Heart left ventricle (tissue), 13 donors: ENCODE measurements at regions not wholly inside any gene's neighbourhood (a gene's known extent, or its start where the extent isn't known, plus 50 kb on each side); places are given as distances from the start of the nearest gene placed in this dataset.

Source experiments
- CTCF ChIP-seq, 12 donors: fragments of 200-600 bp; sonication (generic) in 4 of 12; IDR thresholded peaks; one replicate each; pipeline versions ENCODE4 v1.5.0 to v1.8.0; 2018 to 2022; ENCODE audit warnings: antibody characterized with exemption in 12 of 12, mild to moderate bottlenecking in 5 of 12
- POLR2A ChIP-seq, 2 donors: fragments of 450-650 bp; IDR thresholded peaks; one replicate each; pipeline ENCODE4 v1.6.1; 2017; ENCODE audit warnings: antibody characterized with exemption in 2 of 2, mild to moderate bottlenecking in 2 of 2, moderate library complexity in 2 of 2
- donor health status: ischemic (EF 13 %, LVEDD 7.1; RV severe dilation, severe dysfunction).
- donor health status: DM: no; HTN: yes; CAD: no.
- donor health status: DM: no; HTN: no; CAD: no.
- donor health status: ischemic (EF 25% LVEDD 6.9; RV normal size, moderate dysfunction).
- donor health status: ischemic (EF 25% LVEDD 5.7; RV mildly dilated, moderate dysfunction).
- donor health status: ischemic (EF 35%, LVEDD 5.7; RV mildly dilated, moderate dysfunction).
- donor health status: nonischemic (EF 11% LVEDD 7.7; RV severe dilation, severe dysfunction).
- donor health status: DM: yes; HTN: yes; CAD: no.
- donor health status: PGD.
- donor health status: ischemic (EF 29% LVEDD 5.4; RV normal size, mild dysfunction).
- donor health status: nonischemic (EF 23%, LVEDD 6.1; RV moderate dilation, normal function).

- TF ChIP-seq POLR2A (IDR thresholded peaks at IDR 0.05), result no peak
- no peak for TF ChIP-seq CTCF (IDR thresholded peaks at IDR 0.05)
These were observed 626.9 kb upstream of the ADGRL4 start for GRCh38 chr1:79633456-79633855.
